Glutamatergic neuron (in vitro differentiated cells): ENCODE measurements at regions not wholly inside any gene's neighbourhood (a gene's known extent, or its start where the extent isn't known, plus 50 kb on each side); places are given as distances from the start of the nearest gene placed in this dataset.
"Not testable (repeated sequence)": the region's sequence is repeated elsewhere in the genome, so short reads cannot be mapped to it uniquely, and the experiment has no call there.

Source experiments
- DNase-seq: peaks from one replicate; pipeline ENCODE4 v3.0.0; 2022
- H3K27ac Mint-ChIP-seq: one replicate; pipeline ENCODE4 v1.8.0; 2020; ENCODE audit warnings: mild to moderate bottlenecking, mixed read lengths, inconsistent platforms; ENCODE audit not compliant: unreplicated experiment
- H3K27me3 Mint-ChIP-seq: one replicate; pipeline ENCODE4 v1.8.0; 2020; ENCODE audit warnings: mild to moderate bottlenecking, moderate library complexity, mixed read lengths, inconsistent platforms; ENCODE audit not compliant: unreplicated experiment
- H3K36me3 Mint-ChIP-seq: one replicate; pipeline ENCODE4 v1.8.0; 2020; ENCODE audit warnings: mild to moderate bottlenecking, mixed read lengths, inconsistent platforms; ENCODE audit not compliant: unreplicated experiment
- H3K4me1 Mint-ChIP-seq: one replicate; pipeline ENCODE4 v1.8.0; 2020; ENCODE audit warnings: mild to moderate bottlenecking, low read depth, mixed read lengths, inconsistent platforms; ENCODE audit not compliant: unreplicated experiment
- H3K4me3 Mint-ChIP-seq: one replicate; pipeline ENCODE4 v1.8.0; 2020; ENCODE audit warnings: mild to moderate bottlenecking, mixed read lengths, inconsistent platforms; ENCODE audit not compliant: unreplicated experiment
- H3K9me3 Mint-ChIP-seq: one replicate; pipeline ENCODE4 v1.8.0; 2020; ENCODE audit warnings: mild to moderate bottlenecking, moderate library complexity, mixed read lengths, inconsistent platforms; ENCODE audit not compliant: unreplicated experiment
- CTCF ChIP-seq: fragments of 200-600 bp; sonication (generic); IDR thresholded peaks from one replicate; pipeline ENCODE4 v1.5.0; 2021; ENCODE audit not compliant: partially characterized antibody, unreplicated experiment

- Mint-ChIP-seq H3K27ac (peak overlapping the region; percentile 72), H3K36me3 (peaks cover 19% of the 10 kb centered on the region), H3K27me3 (no peaks in the 10 kb centered on the region), H3K9me3 (no peaks in the 10 kb centered on the region), H3K4me3 (no peak overlapping the region), H3K4me1 (no peaks in the 10 kb centered on the region)
- no peak for DNase-seq
- TF ChIP-seq CTCF: no peak
These were observed 72.4 kb downstream of the FH start for GRCh38 chr1:241447031-241447644.

GRCh38 chr1:241444836-241445235 is 74.7 kb downstream of the FH start:
- DNase-seq: no peak
- H3K4me1 Mint-ChIP-seq: no peaks in the 10 kb centered on the region
- H3K4me3 Mint-ChIP-seq: no peak overlapping the region
- no peak overlapping the region for H3K27ac Mint-ChIP-seq
- TF ChIP-seq CTCF: no peak
- H3K27me3 Mint-ChIP-seq: no peaks in the 10 kb centered on the region
- H3K9me3 Mint-ChIP-seq: no peaks in the 10 kb centered on the region
- H3K36me3 Mint-ChIP-seq: peaks cover 19% of the 10 kb centered on the region

GRCh38 chr1:241443561-241443960 is 76.0 kb downstream of the FH start:
- no peaks in the 10 kb centered on the region for H3K27me3 Mint-ChIP-seq
- H3K4me1 Mint-ChIP-seq: no peaks in the 10 kb centered on the region
- no peaks in the 10 kb centered on the region for H3K9me3 Mint-ChIP-seq
- H3K36me3 Mint-ChIP-seq: peaks cover 19% of the 10 kb centered on the region
- no peak for TF ChIP-seq CTCF
- H3K4me3 Mint-ChIP-seq: no peak overlapping the region
- peak overlapping the region; percentile 21 for H3K27ac Mint-ChIP-seq
- DNase-seq: no peak

- no peak for DNase-seq
- no peaks in the 10 kb centered on the region for H3K9me3 Mint-ChIP-seq
- no peak overlapping the region for H3K27ac Mint-ChIP-seq
- no peaks in the 10 kb centered on the region for H3K27me3 Mint-ChIP-seq
- no peaks in the 10 kb centered on the region for H3K4me1 Mint-ChIP-seq
- no peak for TF ChIP-seq CTCF
- H3K4me3 Mint-ChIP-seq: no peak overlapping the region
- peaks cover 19% of the 10 kb centered on the region for H3K36me3 Mint-ChIP-seq
These were observed 76.9 kb downstream of the FH start for GRCh38 chr1:241442686-241443085.

GRCh38 chr1:241440904-241441303 is 78.7 kb downstream of the FH start:
- TF ChIP-seq CTCF: no peak
- Mint-ChIP-seq H3K36me3 (peaks cover 19% of the 10 kb centered on the region), H3K27ac (no peak overlapping the region), H3K4me1 (no peaks in the 10 kb centered on the region), H3K27me3 (no peaks in the 10 kb centered on the region), H3K4me3 (no peak overlapping the region), H3K9me3 (no peaks in the 10 kb centered on the region)
- DNase-seq: no peak

- H3K4me3 Mint-ChIP-seq, H3K4me1 Mint-ChIP-seq, H3K27me3 Mint-ChIP-seq, H3K9me3 Mint-ChIP-seq, DNase-seq, H3K27ac Mint-ChIP-seq: not testable (repeated sequence)
- peaks cover 20% of the 10 kb centered on the region for H3K36me3 Mint-ChIP-seq
These were observed 80.9 kb downstream of the FH start for GRCh38 chr1:241438686-241439085.
